Progenitor cell of endocrine pancreas (in vitro differentiated cells): ENCODE measurements at regions not wholly inside any gene's neighbourhood (a gene's known extent, or its start where the extent isn't known, plus 50 kb on each side); places are given as distances from the start of the nearest gene placed in this dataset.
"Not testable (repeated sequence)": the region's sequence is repeated elsewhere in the genome, so short reads cannot be mapped to it uniquely, and the experiment has no call there.

Source experiments
- DNase-seq: peaks from one replicate; pipeline ENCODE4 v3.0.0; 2021; ENCODE audit warnings: low spot score; ENCODE audit not compliant: unreplicated experiment
- H3K27ac Mint-ChIP-seq: 2 replicates; pipeline ENCODE4 v1.8.0; 2021; ENCODE audit warnings: mild to moderate bottlenecking, moderate library complexity, mixed read lengths
- H3K27me3 Mint-ChIP-seq: 2 replicates; pipeline ENCODE4 v1.8.0; 2021; ENCODE audit warnings: mixed read lengths
- H3K36me3 Mint-ChIP-seq: 2 replicates; pipeline ENCODE4 v1.8.0; 2022; ENCODE audit warnings: mixed read lengths; ENCODE audit not compliant: insufficient read depth
- H3K4me1 Mint-ChIP-seq: 2 replicates; pipeline ENCODE4 v1.8.0; 2021; ENCODE audit warnings: low read depth, mixed read lengths
- H3K4me3 Mint-ChIP-seq: 2 replicates; pipeline ENCODE4 v1.8.0; 2021; ENCODE audit warnings: low read depth, mild to moderate bottlenecking, moderate library complexity, mixed read lengths
- H3K9me3 Mint-ChIP-seq: 2 replicates; pipeline ENCODE4 v1.8.0; 2021; ENCODE audit warnings: low read depth, mixed read lengths
- TF ChIP-seq, protein P1 (sequence below): fragments of 200-600 bp; sonication (generic); IDR thresholded peaks from one replicate; pipeline ENCODE4 v1.5.0; 2021; ENCODE audit warnings: antibody characterized with exemption, mild to moderate bottlenecking; ENCODE audit not compliant: unreplicated experiment

DNA sequence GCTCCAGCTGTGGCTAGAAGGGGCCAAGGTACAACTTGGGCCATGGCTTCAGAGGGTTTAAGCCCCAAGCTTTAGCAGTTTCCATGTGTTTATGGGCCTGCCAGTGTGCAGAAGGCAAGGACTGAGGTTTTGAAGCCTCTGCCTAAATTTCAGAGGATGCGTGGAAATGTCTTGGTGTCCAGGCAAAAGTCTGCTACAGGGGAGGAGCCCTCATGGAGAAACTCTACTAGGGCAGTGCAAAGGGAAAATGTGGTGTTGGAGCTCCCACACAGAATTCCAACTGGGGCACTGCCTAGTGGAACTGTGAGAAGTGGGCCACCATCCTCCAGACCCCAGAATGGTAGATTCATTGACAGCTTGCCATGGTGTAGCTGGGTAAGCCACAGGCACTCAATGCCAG lies 527.2 kb upstream of the RORB start:
- H3K4me1 Mint-ChIP-seq, result no peaks in the 10 kb centered on the region
- no peak overlapping the region for H3K4me3 Mint-ChIP-seq
- H3K9me3 Mint-ChIP-seq, result peaks cover 18% of the 10 kb centered on the region
- H3K36me3 Mint-ChIP-seq, result no peaks in the 10 kb centered on the region
- H3K27ac Mint-ChIP-seq, result no peak overlapping the region
- DNase-seq, result no peak
- TF ChIP-seq, protein P1, sequence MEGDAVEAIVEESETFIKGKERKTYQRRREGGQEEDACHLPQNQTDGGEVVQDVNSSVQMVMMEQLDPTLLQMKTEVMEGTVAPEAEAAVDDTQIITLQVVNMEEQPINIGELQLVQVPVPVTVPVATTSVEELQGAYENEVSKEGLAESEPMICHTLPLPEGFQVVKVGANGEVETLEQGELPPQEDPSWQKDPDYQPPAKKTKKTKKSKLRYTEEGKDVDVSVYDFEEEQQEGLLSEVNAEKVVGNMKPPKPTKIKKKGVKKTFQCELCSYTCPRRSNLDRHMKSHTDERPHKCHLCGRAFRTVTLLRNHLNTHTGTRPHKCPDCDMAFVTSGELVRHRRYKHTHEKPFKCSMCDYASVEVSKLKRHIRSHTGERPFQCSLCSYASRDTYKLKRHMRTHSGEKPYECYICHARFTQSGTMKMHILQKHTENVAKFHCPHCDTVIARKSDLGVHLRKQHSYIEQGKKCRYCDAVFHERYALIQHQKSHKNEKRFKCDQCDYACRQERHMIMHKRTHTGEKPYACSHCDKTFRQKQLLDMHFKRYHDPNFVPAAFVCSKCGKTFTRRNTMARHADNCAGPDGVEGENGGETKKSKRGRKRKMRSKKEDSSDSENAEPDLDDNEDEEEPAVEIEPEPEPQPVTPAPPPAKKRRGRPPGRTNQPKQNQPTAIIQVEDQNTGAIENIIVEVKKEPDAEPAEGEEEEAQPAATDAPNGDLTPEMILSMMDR, result no peak
- no peaks in the 10 kb centered on the region for H3K27me3 Mint-ChIP-seq

GRCh38 chr9:73976424-73976823 lies 520.7 kb upstream of the RORB start:
- H3K27ac Mint-ChIP-seq, H3K27me3 Mint-ChIP-seq, H3K36me3 Mint-ChIP-seq, H3K4me3 Mint-ChIP-seq, DNase-seq, H3K9me3 Mint-ChIP-seq: not testable (repeated sequence)
- H3K4me1 Mint-ChIP-seq, result peaks cover 12% of the 10 kb centered on the region

DNA sequence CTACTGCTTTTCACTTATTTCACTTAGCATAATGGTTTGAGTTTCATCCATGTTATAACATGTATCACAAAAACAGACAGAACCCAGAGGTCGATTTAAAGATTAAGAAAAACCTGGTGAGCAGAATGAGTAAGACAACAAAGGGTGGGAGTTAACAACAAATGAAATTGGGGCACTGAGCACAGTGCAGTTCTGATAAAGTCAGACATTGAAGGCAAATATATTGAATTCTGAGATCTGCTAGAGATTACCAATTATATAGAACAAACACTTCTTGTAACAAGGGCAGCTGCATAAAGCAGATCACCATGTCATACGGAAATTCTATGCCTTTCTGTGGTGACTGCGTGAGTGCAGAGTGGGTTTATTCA lies 517.3 kb upstream of the RORB start:
- TF ChIP-seq, protein P1, result no peak
- Mint-ChIP-seq H3K36me3 (no peaks in the 10 kb centered on the region), H3K27me3 (no peaks in the 10 kb centered on the region), H3K27ac (no peak overlapping the region), H3K4me3 (no peak overlapping the region), H3K9me3 (no peaks in the 10 kb centered on the region), H3K4me1 (peaks cover 12% of the 10 kb centered on the region)
- no peak for DNase-seq

GRCh38 chr9:73980754-73981153 lies 516.4 kb upstream of the RORB start:
- no peaks in the 10 kb centered on the region for H3K36me3 Mint-ChIP-seq
- no peak for DNase-seq
- peaks cover 12% of the 10 kb centered on the region for H3K4me1 Mint-ChIP-seq
- peaks cover 1% of the 10 kb centered on the region for H3K9me3 Mint-ChIP-seq
- TF ChIP-seq, protein P1, result no peak
- H3K27me3 Mint-ChIP-seq, result no peaks in the 10 kb centered on the region
- no peak overlapping the region for H3K27ac Mint-ChIP-seq
- H3K4me3 Mint-ChIP-seq, result no peak overlapping the region

- Mint-ChIP-seq H3K27ac (no peak overlapping the region), H3K4me1 (peaks cover 12% of the 10 kb centered on the region), H3K36me3 (no peaks in the 10 kb centered on the region), H3K27me3 (no peaks in the 10 kb centered on the region), H3K9me3 (peaks cover 5% of the 10 kb centered on the region), H3K4me3 (no peak overlapping the region)
- DNase-seq, result no peak
- TF ChIP-seq, protein P1, result no peak
These were observed 515.7 kb upstream of the RORB start for GRCh38 chr9:73981405-73981804.

- H3K27me3 Mint-ChIP-seq, result no peaks in the 10 kb centered on the region
- no peak overlapping the region for H3K27ac Mint-ChIP-seq
- TF ChIP-seq, protein P1, result no peak
- H3K4me1 Mint-ChIP-seq, result peaks cover 8% of the 10 kb centered on the region
- peaks cover 3% of the 10 kb centered on the region for H3K9me3 Mint-ChIP-seq
- no peaks in the 10 kb centered on the region for H3K36me3 Mint-ChIP-seq
- DNase-seq, result no peak
- no peak overlapping the region for H3K4me3 Mint-ChIP-seq
These were observed 501.3 kb upstream of the RORB start for GRCh38 chr9:73995836-73996235.
